GM18519 (cell line): ENCODE measurements at regions not wholly inside any gene's neighbourhood (a gene's known extent, or its start where the extent isn't known, plus 50 kb on each side); places are given as distances from the start of the nearest gene placed in this dataset.
"Not testable (repeated sequence)": the region's sequence is repeated elsewhere in the genome, so short reads cannot be mapped to it uniquely, and the experiment has no call there.

Source experiments
- ATAC-seq: cut with Tn5 transposase; IDR thresholded peaks from one replicate; pipeline ENCODE4 v1.9.1; 2021; ENCODE audit warnings: mild to moderate bottlenecking, moderate library complexity; ENCODE audit not compliant: unreplicated experiment, low FRiP score

DNA sequence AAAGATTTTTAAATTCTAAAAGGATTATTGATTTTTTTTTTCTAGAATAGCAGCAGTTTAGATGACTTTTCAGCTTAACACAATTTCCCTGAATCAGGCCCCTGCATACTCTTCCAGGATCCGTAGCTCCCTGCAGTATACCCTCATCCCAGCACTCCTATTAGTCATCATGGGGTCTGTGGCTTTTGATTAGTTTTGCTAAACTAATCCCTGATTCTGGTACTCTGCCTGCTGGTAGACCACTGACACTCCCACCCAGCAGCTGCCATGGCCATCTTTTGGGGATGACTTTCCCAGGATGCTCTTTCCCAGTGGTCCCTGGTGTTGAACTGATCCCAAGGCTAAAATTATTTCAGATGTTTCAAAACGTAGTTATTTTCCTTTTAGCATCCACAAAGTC lies 802.0 kb downstream of the RAPGEF2 start:
- ATAC-seq, result no peak

- ATAC-seq, result no peak
These were observed 803.2 kb downstream of the RAPGEF2 start for GRCh38 chr4:159906051-159906450.

DNA sequence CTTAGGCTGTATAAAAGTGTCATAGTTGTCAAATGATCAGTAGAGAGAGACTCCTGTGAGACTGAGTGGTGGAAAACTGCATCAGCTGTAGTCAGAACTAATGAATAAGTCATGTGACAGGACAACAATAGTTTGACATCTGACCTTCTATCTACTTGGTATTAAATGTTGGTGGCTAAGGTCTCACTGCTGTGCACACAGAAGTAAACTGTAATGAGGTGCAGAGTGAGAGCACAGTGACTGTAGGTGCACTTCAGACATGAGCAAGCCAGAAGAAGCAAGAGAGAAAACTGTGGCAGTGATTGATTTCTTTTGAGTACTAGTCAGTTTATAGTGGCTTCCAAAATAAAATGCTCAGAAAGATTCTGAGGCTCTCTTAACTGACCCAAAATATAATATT lies 803.6 kb downstream of the RAPGEF2 start:
- ATAC-seq, result no peak

DNA sequence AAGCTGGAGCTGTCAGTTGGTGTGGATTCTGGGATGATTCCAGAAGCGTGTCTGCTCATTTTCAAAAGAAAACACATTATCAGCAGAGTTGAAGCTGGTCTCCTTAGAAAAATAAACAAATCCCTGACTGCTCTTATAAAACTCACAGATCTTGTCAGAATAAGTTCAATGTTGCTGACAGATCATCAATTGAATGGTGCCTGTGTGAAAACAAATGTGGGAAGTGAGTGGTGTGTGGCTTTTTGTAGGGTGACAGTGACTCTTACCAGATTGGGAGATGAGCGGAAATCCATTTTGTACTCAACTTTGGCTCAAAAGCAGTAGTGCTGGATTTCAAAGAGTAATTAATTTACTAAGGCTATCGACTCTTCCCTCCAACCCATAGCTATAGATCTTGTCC lies 807.8 kb downstream of the RAPGEF2 start:
- no peak for ATAC-seq

GRCh38 chr4:159922119-159922518 lies 819.2 kb downstream of the RAPGEF2 start:
- no peak for ATAC-seq

DNA sequence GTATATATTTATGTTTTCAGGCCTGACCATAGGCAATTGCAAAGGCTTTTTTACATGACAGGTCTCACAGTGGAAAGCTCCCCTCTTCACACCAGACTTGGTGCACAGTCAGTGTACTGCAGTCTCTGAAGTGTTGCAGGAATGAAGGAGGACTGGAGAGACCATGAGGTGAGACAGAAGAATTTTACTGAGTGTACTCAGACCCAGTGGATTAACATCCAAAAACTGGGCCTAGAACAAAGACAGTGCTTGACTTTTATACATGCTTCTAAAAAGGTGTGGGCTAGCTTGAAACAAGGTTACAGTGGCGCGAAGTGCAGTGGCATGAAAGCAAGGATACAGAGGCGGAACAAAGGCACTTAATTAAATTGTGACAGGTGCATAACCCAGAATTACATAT lies 822.9 kb downstream of the RAPGEF2 start:
- ATAC-seq, result no peak

DNA sequence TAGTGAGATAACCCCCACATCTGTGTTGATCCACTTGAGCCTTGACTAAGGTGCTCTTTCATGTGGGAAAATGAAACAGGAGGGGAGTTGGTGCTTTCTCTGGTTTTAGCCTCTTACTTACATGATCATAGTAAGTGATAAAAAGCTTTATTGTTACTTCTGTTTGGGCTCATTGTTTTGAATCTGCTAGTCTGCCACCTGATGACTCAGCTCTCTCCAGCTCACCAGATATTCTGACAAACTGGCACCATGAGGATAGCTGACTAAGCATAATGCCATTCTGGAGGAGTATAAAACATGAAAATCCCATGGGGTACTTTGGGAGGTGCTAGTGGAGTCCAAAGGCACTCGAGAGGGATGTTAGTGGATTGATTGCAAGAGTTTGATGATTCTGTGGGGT lies 824.0 kb downstream of the RAPGEF2 start:
- no peak for ATAC-seq

GRCh38 chr4:159927781-159928180 lies 824.9 kb downstream of the RAPGEF2 start:
- no peak for ATAC-seq

DNA sequence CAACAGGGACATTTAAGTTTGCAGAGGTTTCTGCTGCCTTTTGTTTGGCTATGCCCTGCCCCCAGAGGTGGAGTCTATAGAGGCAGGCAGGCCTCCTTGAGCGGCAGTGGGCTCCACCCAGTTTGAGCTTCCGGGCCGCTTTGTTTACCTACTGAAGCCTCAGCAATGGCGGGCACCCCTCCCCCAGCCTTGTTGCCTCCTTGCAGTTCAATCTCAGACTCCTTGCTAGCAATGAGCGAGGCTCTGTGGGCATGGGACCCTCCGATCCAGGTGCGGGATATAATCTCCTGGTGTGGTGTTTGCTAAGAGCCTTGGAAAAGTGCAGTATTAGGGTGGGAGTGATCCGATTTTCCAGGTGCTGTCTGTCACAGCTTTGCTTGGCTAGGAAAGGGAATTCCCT lies 831.7 kb downstream of the RAPGEF2 start:
- ATAC-seq, result not testable (repeated sequence)

DNA sequence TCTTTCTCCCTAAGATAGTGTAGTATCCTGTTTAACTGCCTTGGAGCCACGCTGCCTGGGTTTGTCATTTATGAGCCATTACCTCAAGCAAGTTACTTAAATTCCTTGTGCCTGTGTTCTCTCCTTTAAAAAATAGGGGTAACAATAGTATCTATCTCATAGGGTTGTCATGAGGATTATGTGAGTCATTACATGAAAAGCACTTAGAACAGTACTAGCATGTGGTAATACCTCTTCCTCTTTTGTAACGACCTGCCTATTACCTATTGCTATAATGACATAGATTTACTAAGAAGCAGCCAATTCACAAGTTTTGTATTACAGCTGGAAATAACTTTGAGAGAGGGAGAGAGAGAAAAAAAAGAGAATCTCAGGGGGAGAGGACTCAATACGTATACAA lies 834.7 kb downstream of the RAPGEF2 start:
- peak; percentile 99 for ATAC-seq

- not testable (repeated sequence) for ATAC-seq
These were observed 836.8 kb downstream of the RAPGEF2 start for GRCh38 chr4:159939681-159940080.

DNA sequence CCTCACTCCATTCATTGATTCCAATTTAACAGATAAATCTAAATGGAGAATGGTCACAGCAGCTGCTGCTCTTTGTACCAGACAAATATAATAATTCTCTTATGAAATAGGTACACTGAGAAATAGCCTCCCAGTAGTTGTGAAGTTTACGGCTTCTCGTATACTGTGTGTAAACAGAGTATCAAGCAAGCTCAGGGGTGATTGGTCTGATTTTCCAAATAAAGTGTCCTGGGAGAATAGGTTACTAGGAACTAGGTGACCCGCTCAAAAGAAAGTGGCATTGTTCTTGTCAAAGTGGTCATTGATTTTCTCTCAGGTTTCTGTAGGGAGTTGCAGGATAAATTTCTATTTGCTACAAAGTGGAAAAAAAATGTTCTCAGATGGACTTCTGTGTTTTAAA lies 838.2 kb downstream of the RAPGEF2 start:
- no peak for ATAC-seq

- ATAC-seq, result no peak
These were observed 841.6 kb downstream of the RAPGEF2 start for GRCh38 chr4:159944477-159944876.

- ATAC-seq, result peak; percentile 71
These were observed 844.2 kb downstream of the RAPGEF2 start for GRCh38 chr4:159946983-159947615.

GRCh38 chr4:159950707-159951106 lies 847.8 kb downstream of the RAPGEF2 start:
- no peak for ATAC-seq

DNA sequence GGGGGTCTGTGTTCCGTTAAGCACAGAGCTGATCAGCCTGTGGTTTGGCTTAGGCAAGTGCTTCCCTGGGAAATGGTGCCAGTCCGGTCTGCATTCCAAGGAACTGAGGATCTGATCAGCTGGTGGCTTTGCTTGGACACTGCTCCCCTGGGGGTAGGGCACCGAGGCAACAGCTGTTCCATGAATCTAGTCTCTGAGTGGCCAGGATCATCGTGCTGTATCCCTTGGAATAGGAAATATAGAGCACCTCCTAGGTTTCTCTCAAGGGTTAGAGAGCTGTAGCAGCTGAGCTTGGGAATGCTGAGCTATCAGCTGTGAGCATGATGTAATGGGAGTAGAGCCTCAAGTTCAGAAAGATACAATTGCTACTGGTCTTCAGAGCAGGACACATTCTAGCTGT lies 863.9 kb downstream of the RAPGEF2 start:
- no peak for ATAC-seq

- not testable (repeated sequence) for ATAC-seq
These were observed 874.1 kb downstream of the RAPGEF2 start for GRCh38 chr4:159976871-159977482.

DNA sequence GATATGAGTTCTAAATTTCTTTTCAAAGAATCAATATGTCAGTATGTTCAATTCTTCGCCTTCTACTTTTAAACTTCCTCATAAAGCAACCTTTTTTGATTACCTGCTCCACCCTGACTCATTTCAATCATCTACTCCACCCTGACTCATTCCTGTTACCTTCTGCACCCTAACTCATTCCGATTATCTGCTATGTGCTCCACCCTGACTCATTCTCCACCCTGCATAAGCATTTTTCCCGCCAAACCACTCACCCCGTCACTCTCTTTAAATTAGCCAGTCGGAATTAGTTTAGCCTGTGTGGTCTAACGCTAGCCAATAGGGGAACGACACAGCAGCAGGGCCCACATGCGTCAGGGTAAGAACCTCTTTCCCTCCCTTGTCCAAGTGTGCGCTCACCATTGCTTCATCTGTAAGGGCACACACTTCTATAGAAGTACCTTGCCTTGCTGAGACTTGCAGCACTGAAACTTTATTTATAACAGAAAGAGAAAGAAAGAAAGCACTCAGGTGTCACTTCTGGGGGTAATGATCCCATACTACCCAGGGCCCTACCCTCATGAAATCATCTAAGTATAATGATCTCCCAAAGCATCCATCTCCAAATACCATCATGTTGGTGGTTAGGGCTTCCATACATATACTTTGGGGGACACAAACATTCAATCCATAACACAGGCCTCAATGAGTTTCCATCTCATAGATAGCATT lies 875.2 kb downstream of the RAPGEF2 start:
- no peak for ATAC-seq

DNA sequence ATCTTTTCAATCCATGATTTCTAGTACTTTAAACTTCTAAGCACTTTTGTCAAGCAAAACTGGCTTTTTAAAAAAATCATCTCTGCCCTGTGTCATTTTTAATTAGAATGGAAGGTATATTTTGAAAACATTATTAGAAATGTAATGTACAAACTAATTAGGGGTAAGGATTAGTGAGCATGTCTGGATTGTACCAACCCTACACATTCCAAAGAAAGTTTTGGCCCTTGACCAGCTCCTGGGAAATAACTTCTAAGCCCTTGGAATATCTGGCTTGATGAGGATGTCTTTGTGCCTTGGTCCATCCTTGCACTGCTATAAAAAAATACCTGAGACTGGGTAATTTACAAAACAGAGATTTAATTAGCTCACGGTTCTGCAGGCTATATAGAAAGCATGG lies 876.5 kb downstream of the RAPGEF2 start:
- no peak for ATAC-seq

GRCh38 chr4:159979953-159980352 lies 877.1 kb downstream of the RAPGEF2 start:
- ATAC-seq, result no peak

DNA sequence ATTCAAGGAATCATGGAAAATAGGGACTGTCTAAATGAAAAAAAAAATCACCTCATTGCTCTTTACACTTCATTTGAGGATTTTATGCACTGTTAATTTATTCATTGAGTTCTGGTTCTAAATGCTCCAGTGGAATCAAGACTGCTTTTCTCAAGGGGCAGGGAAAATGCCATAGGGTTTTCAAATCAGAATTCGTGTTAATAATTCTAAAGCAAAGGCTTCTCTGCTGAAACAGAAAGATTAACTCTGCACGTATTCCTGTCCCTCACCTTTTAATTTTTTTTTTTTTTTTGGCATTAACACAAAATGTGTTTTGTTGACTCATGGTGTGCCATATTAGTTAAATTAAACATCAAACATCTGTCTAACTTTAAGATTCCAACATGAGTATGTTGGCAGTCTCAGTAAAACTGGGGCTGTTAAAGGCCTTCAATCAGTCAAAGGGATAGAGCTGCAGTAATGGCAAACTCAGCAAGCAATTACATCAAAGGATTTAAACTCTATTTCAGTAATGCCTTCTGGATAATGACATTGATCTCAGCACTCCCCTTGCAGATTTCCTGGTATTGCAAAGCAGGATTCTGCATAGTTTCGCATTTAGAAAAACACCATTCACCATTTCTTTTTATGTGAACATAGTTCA lies 878.1 kb downstream of the RAPGEF2 start:
- no peak for ATAC-seq
